ENCODE measurements at regions not wholly inside any gene's neighbourhood (a gene's known extent, or its start where the extent isn't known, plus 50 kb on each side); places are given as distances from the start of the nearest gene placed in this dataset.

DNA sequence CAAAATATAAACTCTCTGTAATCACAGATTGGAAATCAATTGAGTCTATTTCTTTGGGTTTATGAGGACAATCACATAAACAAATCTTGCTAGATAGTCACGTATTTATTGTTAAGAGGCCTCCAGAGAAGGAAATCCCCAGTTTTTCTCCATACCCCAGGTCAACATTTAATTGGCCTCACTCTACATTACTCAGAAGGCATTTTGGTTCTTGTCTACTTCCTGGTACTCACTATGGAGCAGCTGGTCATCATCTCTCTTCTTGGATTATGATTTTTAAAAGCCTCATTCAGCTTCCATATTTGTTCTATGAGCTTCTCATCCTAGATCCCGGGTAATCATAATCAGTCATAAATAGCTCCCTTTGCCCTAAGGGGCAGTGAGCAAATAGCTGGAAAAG is 81.6 kb upstream of the LNX1 start:
- no peaks in the 10 kb centered on the region for H3K4me1 ChIP-seq (ENCODE audit: insufficient read depth, low read length, poor library complexity, severe bottlenecking)
- no peaks in the 10 kb centered on the region for H3K9me3 ChIP-seq (ENCODE audit: low read depth, low read length, poor library complexity, severe bottlenecking)
- no peaks in the 10 kb centered on the region for H3K27me3 ChIP-seq (replicated peaks; ENCODE audit: insufficient read depth, low read depth, low read length, poor library complexity)
- no peak overlapping the region for H3K4me3 ChIP-seq (ENCODE audit: low read depth, low read length, poor library complexity, severe bottlenecking)
- ChIA-PET CTCF (no interaction called here), POLR2A (ENCODE audit: low non-redundant PET) (interaction anchor here (0.6 kb wide), 1 partner anchor 227 kb away, joined by 3 read pairs; no protein-coding TSS in a partner anchor)
- no TSS peak for BruUV-seq (replicated peaks)
- intact Hi-C loops (cut with micrococcal nuclease; ENCODE audit: unreplicated experiment): no loop called here
- DNase-seq (ENCODE audit: low spot score): no peak
- no peak overlapping the region for H3K27ac ChIP-seq (ENCODE audit: low read depth, low read length, poor library complexity, severe bottlenecking)
- no peak for TF ChIP-seq CTCF (conservative IDR thresholded peaks at IDR 0.05; ENCODE audit: low read depth, low read length)
- no peak for TF ChIP-seq EZH2 (IDR thresholded peaks at IDR 0.05; ENCODE audit: borderline replicate concordance, low read depth, low read length, poor library complexity, severe bottlenecking)
- H3K36me3 ChIP-seq (ENCODE audit: insufficient read depth, low read length, poor library complexity, severe bottlenecking): no peaks in the 10 kb centered on the region

GRCh38 chr4:53671757-53672156 is 80.5 kb upstream of the LNX1 start:
- no peaks in the 10 kb centered on the region for H3K9me3 ChIP-seq (ENCODE audit: low read depth, low read length, poor library complexity, severe bottlenecking)
- H3K27ac ChIP-seq (ENCODE audit: low read depth, low read length, poor library complexity, severe bottlenecking): no peak overlapping the region
- TF ChIP-seq EZH2 (IDR thresholded peaks at IDR 0.05; ENCODE audit: borderline replicate concordance, low read depth, low read length, poor library complexity, severe bottlenecking) (no peak), CTCF (conservative IDR thresholded peaks at IDR 0.05; ENCODE audit: low read depth, low read length) (no peak)
- DNase-seq (ENCODE audit: low spot score): no peak
- no peaks in the 10 kb centered on the region for H3K36me3 ChIP-seq (ENCODE audit: insufficient read depth, low read length, poor library complexity, severe bottlenecking)
- H3K27me3 ChIP-seq (replicated peaks; ENCODE audit: insufficient read depth, low read depth, low read length, poor library complexity): no peaks in the 10 kb centered on the region
- no peaks in the 10 kb centered on the region for H3K4me1 ChIP-seq (ENCODE audit: insufficient read depth, low read length, poor library complexity, severe bottlenecking)
- POLR2A ChIA-PET (ENCODE audit: low non-redundant PET): no interaction called here
- no TSS peak for BruUV-seq (replicated peaks)
- H3K4me3 ChIP-seq (ENCODE audit: low read depth, low read length, poor library complexity, severe bottlenecking): no peak overlapping the region
- intact Hi-C loops (cut with micrococcal nuclease; ENCODE audit: unreplicated experiment): no loop called here
- CTCF ChIA-PET: no interaction called here

- no peaks in the 10 kb centered on the region for H3K4me1 ChIP-seq (ENCODE audit: insufficient read depth, low read length, poor library complexity, severe bottlenecking)
- no TSS peak for BruUV-seq (replicated peaks)
- H3K36me3 ChIP-seq (ENCODE audit: insufficient read depth, low read length, poor library complexity, severe bottlenecking): no peaks in the 10 kb centered on the region
- CTCF ChIA-PET: no interaction called here
- no peak for DNase-seq (ENCODE audit: low spot score)
- no peak for TF ChIP-seq CTCF (conservative IDR thresholded peaks at IDR 0.05; ENCODE audit: low read depth, low read length)
- TF ChIP-seq EZH2 (IDR thresholded peaks at IDR 0.05; ENCODE audit: borderline replicate concordance, low read depth, low read length, poor library complexity, severe bottlenecking): no peak
- no peak overlapping the region for H3K27ac ChIP-seq (ENCODE audit: low read depth, low read length, poor library complexity, severe bottlenecking)
- no peak overlapping the region for H3K4me3 ChIP-seq (ENCODE audit: low read depth, low read length, poor library complexity, severe bottlenecking)
- no peaks in the 10 kb centered on the region for H3K9me3 ChIP-seq (ENCODE audit: low read depth, low read length, poor library complexity, severe bottlenecking)
- H3K27me3 ChIP-seq (replicated peaks; ENCODE audit: insufficient read depth, low read depth, low read length, poor library complexity): no peaks in the 10 kb centered on the region
- intact Hi-C loops (cut with micrococcal nuclease; ENCODE audit: unreplicated experiment): no loop called here
- POLR2A ChIA-PET (ENCODE audit: low non-redundant PET): no interaction called here
Observed at GRCh38 chr4:53659737-53660136, 68.5 kb upstream of the LNX1 start.
